Hindlimb muscle (tissue), 1 donor: ENCODE measurements at regions not wholly inside any gene's neighbourhood (a gene's known extent, or its start where the extent isn't known, plus 50 kb on each side); places are given as distances from the start of the nearest gene placed in this dataset.
"Not testable (repeated sequence)": the region's sequence is repeated elsewhere in the genome, so short reads cannot be mapped to it uniquely, and the experiment has no call there.

Source experiments
- DNase-seq: peaks from one replicate; pipeline ENCODE4 v3.0.0-alpha.2; 2013

DNA sequence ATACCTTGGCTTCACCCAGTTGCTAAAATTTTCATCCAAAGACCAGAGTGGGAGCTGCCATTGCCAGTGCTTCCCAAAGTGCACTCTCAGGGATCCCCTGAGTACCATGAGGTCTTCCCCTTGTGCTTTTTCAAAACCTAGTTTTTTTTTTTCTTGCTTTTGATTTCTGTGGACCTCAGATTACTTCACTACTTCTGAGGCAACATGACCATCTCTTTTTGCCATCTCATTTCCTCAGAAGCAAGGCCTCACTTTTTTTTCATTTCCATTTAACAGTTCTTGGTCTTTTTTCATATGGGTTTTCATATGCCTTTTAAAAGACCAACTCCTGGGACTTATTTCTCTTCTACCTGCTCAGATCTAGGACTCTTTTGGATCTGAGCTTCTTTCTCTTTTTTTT is 64.1 kb upstream of the MMS22L start:
- no peak for DNase-seq

- no peak for DNase-seq
Measured at GRCh38 chr6:97361286-97361685, 78.3 kb upstream of the MMS22L start.

GRCh38 chr6:97364327-97364726 is 81.3 kb upstream of the MMS22L start:
- no peak for DNase-seq

GRCh38 chr6:97382071-97382470 is 99.1 kb upstream of the MMS22L start:
- DNase-seq: not testable (repeated sequence)

DNA sequence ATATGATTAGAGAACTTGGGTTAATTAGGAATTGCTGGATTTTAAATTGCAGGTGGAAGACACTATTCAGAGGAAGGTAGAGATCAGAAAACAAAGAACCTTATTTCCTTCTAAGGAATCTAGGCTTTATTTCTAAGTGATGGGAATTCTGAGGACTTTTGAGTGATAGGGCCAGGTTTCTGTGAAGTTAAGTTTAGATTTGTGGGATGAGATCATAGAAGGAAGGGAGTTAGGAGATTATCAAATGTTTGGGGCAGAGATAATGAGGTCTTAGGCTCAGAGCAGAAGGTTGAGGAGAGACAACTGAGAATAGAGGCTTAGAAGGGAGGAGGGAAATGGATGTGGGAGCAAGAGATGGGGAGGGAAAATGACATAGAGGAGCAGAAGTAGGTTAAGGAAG is 109.7 kb upstream of the MMS22L start:
- no peak for DNase-seq

DNA sequence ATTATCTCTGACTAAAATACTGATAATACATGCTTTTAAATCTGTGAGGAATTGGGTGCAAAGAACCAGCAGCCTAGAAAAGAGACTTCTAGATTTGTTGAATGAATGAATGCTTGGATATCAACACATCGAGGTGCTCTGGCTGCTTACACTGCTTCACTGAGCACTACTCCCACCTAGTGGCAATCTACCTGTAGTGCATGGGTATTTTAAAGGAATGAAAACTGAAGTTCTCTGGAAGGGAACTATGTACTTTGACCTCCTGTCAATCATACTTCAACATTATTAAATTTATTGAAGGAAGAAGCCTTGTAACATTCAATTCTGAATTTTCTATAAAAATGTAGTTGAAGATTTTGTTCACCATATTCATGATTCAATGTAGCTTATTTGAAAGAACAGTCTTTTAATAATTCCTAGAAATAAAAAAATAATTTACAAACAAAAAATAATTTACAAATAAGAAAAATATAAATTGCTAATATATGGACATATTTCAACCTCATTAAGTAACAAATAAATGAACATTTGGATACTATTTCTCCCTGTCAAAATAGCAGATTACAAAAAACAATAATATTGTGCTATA is 111.2 kb upstream of the MMS22L start:
- DNase-seq: peak; percentile 37

- no peak for DNase-seq
Measured at GRCh38 chr6:97396880-97397279, 113.9 kb upstream of the MMS22L start.

- no peak for DNase-seq
Measured at GRCh38 chr6:97399208-97399607, 116.2 kb upstream of the MMS22L start.

GRCh38 chr6:97401533-97401932 is 118.5 kb upstream of the MMS22L start:
- peak; percentile 70 for DNase-seq

DNA sequence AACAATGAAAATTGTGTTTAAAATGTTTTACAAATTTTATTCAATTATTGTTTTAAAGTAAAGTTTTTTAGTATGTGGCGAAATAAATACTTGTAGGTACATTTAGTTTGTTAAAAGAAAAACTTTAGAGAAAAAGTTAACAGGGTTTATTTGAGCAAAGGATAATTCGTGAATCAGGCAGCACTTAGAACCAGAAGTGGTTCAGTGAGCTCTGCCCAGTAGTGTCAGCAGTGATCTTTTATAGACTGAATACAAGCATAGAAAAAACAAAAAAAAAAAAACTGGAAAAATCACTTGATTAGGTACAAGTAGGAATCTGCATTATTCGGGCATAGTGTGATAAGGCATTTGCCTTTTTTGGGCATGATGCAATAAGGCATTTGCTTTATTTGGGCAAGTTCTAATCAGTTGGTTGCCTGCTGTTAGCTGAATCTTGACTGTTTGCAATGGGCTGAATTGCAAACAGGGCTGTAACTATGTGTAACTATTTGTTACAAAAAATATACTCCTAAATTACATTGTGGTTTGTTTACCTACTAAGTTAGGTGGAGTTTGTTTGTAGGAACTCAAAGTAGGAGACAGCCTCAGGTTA is 122.9 kb upstream of the MMS22L start:
- DNase-seq: no peak

- DNase-seq: no peak
Measured at GRCh38 chr6:97406633-97407032, 123.6 kb upstream of the MMS22L start.

DNA sequence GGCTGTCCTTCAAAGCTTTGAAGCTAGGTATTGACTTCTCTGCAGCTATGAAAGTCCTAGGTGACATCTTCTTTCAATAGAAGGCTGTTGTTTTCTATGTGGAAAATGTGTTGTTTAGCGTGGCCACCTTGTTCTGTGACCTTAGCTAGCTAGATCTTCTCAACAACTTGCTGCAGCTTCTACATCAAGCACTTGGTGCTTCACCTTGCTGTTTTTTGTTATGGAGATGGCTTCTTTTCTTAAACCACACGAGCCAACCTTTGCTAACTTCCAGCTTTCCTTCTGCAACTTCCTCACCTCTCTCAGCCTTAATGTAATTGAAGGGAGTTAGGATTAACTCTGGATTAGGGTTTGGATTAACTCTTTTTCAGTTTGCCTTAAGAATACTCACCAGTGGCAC is 128.6 kb upstream of the MMS22L start:
- no peak for DNase-seq

GRCh38 chr6:97412511-97412910 is 129.5 kb upstream of the MMS22L start:
- DNase-seq: no peak

DNA sequence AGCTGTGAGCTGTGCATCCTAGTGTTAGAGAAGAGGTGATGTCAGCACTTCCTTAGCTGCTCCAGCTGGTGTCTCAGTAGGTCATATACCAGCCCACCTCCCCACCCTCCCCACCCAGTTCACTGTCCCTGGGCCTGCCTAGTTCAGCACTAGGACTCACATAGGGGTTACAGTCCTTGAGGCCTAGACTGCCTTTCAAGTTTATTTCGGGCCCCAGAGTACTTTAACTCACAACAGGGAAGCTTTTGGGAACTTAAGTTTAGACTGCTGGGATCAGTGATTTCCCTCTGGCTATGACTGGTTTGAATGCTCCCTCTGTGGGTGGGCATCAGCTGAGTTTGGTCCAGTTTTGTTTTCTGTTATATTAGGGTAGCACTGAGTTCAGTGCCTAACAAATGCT is 139.2 kb upstream of the MMS22L start:
- no peak for DNase-seq

GRCh38 chr6:97423190-97423589 is 140.2 kb upstream of the MMS22L start:
- DNase-seq: no peak

- no peak for DNase-seq
Measured at GRCh38 chr6:97427648-97428047, 144.6 kb upstream of the MMS22L start.

- DNase-seq: no peak
Measured at GRCh38 chr6:97437087-97437486, 154.1 kb upstream of the MMS22L start.

GRCh38 chr6:97438011-97438671 is 155.1 kb upstream of the MMS22L start:
- no peak for DNase-seq

DNA sequence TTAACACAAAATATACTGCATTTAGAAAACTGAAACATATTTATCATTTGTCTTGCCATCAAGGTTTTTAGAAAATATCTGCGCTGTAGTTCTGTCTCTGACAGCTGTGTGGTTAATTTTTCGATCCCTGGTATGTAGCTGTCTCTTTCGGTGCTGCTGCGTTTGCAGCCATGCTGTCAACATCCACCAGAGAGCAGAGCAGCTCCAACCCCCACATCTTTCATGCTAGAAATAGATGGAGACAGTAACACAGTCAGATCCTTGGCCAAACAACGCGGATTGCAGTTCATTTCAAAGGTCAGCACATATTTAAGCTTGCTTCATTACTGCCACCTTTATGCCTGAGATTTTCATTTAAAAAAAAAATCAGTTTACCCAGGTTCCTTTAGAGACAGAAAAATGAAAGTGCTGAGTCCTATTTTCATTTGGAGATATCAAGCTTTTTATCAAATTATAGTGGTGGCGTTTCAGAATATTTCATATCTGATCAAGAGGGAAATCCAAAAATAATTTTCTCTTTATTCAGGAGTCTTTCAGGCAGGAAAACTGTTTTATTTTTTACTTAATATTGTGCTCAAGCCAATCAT is 157.7 kb upstream of the MMS22L start:
- DNase-seq: no peak

- DNase-seq: no peak
Measured at GRCh38 chr6:97443408-97444080, 160.5 kb upstream of the MMS22L start.

DNA sequence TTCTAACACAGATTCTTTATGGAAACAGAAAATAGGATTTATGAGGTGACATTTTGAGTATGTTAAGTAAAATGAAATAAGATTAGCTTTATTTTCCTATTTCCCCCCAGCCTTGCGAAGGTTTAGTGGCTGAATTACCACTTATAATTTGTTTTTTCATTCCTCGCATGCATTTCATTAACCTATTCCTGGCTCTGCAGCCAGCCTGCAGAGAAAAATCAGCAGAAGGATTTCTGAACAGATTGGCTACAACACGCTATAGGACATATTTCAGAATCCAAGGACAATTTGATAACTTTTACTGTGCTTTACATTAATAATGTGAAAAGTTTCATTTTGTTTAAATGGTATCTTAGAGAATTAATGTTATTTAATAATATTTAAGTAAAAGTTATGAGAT is 162.4 kb upstream of the MMS22L start:
- no peak for DNase-seq

DNA sequence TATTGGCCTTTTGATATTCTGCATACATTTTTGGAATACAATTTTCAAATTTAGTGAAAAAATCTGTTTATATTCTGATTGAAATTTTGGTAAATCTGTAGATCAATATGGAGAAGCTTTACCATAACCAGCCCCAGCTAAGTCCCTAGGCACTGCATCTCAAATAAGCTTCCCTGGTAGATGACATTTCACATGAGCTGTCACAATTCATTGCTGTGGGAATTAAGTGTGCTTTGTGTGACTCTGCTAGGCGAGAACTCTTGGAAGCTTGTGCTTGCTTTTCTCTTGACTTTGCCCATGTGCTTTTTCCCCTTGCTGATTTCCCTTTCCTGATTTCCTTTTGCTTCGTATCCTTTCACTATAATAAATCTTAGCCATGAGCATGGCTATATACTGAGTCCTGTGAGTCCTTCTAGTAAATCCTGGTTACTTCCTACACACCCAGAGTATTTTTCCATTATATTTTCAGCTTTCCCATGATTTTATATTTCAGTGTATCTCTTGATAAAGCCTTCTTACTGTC is 166.5 kb upstream of the MMS22L start:
- DNase-seq: no peak

- no peak for DNase-seq
Measured at GRCh38 chr6:97450087-97450486, 167.1 kb upstream of the MMS22L start.
